Activated CD4-positive, CD25-positive, alpha-beta regulatory T cell (primary cell): ENCODE measurements at regions not wholly inside any gene's neighbourhood (a gene's known extent, or its start where the extent isn't known, plus 50 kb on each side); places are given as distances from the start of the nearest gene placed in this dataset.
"Not testable (repeated sequence)": the region's sequence is repeated elsewhere in the genome, so short reads cannot be mapped to it uniquely, and the experiment has no call there.

ENCODE experiments used
- DNase-seq, 4 experiments: peaks; one replicate each; lab custom pipeline; 2025; lab: John Stamatoyannopoulos, UW

DNA sequence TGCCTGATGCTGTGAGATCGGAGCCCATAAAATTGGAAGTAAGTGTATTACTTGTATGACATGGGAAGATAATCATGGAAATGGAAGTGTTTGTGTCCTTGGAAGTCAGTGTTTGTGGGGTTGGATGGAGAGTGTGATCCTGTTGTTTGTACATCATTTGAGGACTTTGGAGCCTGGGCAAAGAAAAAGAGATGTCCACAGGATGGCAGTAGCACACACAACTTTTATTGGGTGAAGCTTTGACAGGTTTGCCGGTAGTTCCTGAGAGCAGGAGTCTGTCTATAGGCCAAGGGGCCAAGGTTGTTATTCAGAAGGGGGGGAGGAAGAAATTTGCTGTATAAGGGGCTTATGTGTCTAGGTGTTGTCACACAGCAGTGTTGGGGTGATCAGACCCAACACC is 533.3 kb downstream of the RPIA start:
- DNase-seq = not testable (repeated sequence)

DNA sequence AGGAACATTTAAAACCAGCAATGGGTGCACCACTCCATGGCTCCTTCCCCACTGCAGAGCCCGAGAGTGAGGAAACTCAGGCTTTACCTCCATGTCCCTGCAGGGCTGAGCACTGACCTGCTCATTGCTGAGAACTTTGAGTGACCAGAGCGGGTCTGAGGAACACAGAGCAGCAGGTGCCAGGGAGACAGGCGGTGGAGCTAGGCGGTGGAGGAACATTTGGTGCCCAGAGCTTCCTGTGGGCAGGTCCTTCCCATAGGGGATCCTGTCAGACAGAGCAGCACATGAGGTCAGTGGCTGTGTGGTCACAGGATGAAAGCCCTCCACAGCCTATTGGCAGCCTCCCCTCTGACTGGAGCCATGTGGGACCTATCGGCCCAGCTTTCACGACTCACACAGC is 538.5 kb downstream of the RPIA start:
- not testable (repeated sequence) for DNase-seq

DNA sequence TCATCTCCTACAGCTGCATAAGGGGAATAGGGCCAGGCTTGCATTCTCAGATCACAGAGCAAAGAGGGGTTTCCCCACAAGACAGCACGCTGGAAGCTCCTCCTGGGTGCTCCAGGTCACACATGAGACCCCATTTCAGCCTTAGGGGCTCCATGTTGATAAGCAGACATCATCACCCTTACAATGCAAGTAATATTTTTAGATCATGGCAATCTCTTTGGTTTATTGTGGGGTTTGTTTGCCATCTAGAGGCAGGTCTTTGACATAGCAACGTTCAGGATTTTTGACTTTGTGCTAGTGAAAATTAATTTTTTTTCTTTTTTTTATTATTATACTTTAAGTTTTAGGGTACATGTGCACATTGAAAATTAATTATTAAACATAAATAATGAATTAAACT is 539.8 kb downstream of the RPIA start:
- not testable (repeated sequence) for DNase-seq

DNA sequence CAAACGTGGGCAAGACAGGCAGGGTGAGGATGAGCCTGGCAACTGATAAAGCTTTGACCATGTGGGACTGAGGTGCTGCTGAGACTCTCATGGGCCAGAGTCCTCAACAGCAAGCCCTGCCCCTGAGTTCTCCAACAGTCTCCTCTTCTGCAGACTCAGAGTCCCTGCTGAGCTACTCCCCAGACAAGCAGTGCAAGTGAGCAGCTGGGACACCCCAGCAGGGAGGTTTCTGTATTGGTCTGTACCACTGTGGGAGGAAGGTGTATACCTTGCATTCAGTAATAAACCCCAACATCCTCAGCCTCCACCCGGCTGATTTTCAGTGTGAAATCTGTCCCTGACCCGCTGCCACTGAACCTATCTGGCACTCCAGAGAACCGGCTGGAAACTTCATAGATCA is 542.5 kb downstream of the RPIA start:
- DNase-seq = not testable (repeated sequence)

DNA sequence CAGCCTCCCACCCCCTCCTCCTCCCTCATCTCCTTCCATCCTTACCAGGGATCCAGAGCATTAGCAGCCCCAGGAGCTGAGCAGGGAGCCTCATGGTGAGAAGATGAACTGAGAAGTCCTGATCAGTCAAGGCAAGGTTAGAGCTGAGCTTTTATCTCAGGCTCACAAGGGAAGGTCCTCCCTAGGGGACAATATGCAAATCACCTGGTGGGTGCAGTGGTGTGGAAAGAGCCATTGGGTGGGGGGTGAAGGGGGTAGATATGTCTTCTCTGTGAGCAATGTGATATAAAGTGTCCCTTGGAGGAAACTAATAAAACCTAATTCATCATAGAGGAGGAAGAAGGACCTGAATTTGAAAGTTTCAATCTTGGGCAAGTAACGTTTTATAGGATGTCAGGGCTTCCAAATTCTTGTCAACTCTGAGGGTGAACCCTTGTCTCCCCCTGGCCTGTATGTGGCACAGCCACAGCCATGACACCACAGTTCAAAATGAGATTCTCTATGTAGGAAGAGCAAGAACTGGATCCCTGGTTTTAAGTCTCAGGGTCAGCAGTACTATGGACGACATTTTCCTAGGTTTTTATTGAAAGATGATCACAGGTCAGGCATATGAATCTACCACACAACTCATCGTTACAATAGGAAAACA is 543.5 kb downstream of the RPIA start:
- DNase-seq = not testable (repeated sequence)

DNA sequence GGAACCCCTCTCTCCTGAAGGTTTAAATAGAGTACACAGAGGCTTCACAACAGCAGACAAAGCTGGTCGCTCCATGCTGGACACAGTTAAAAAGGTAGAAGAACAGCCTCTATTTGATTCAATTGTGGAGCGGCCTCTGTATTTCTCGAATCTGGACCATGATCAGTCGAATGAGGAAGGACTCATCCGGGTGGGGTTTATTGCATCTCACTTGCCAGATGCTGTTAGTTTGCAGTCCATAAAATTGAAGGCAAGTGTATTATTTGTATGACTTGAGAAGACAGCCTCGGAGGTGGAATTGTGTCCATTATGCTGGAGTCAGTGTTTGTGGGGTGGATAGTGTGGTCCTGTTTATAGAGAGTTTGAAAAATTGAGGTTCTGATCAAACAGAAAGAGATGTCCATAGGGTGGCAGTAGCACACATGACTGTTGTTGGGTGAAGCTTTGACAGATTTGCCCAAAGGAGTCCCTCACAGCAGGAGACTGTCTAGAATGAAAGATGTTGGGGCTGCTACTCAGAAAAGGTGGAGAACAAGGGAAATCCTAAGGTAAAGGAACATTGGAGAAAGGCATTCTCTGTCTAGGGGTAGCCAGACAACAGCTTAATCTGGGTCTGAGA is 545.5 kb downstream of the RPIA start:
- DNase-seq = not testable (repeated sequence)

DNA sequence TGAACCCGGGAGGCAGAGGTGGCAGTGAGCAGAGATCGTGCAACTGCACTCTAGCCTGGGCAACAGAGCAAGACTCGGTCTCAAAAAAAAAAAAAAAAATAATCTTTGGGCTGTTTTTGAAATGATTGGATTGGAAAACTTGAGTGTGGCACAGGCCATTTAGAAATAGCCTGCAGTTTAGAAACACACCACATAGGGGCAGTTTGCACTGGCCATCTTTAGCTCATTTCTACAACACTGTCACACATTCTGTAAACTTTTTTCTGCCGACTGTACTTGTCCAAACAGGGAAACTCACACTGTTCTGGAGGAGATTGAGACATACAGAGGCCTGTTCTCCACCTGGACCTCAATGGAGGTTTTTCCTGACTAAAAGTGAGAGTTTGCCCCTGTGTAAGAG is 546.3 kb downstream of the RPIA start:
- not testable (repeated sequence) for DNase-seq

DNA sequence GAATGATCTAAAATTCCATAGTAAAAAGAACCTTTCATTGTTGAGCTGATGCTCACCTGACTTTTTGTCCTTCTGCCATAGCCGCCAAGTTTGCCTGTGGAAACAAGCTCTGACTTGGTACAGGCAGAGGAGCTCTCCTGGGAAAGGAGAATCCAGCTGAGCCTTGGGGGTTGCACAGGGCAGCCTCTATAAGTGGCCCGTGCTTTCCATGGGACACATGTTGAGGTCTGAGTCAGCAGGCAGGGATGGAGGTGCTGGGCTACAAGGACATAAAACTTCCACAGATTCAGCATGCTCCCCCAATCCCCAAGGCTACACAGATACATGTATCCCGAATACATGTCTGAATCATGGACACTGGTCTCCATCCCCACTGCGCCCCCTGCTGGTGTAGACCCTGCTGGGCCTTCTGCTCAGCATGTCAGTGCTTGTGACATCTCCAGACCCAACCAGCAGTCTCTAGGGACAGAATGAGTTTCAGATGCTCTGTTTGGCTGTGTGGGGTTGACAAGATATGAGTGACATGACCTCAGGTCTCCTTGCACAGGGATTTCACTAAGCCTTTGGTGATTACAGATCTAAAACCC is 551.7 kb downstream of the RPIA start:
- DNase-seq = not testable (repeated sequence)

DNA sequence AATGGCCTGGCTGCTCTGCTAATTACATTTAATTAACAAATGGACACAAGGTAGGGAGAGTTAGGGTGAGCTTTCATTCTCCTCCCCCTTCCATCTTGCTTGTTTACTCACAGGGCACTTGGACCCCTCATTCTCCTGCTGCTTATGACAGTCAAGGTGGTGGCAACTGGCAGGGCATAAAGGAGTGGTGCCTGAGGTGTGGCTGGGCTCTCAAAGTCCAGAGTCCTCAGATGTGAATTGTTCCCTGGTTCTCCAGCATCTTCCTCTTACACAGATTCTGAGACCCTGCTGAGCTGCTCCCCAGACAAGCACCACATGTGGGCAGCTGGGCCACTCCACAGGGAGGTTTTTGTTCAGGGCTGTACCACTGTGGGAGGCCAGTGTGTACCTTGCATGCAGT is 552.9 kb downstream of the RPIA start:
- not testable (repeated sequence) for DNase-seq

DNA sequence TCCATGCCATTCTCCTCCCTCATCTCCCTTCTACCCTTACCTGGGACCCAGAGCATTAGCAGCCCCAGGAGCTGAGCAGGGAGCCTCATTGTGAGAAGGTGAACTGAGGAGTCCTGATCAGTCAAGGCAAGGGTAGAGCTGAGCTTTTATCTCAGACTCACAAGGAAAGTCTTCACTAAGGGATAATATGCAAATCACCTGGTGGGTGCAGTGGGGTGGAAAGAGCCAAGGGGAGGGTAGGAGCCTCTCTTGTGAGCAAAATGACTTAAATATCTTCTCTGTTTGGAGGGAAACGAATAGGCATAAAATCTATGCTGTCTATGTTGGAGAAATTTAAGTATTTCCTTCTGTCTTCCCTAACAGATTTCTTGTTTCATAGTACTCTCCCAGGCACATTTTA is 554.0 kb downstream of the RPIA start:
- DNase-seq = not testable (repeated sequence)

DNA sequence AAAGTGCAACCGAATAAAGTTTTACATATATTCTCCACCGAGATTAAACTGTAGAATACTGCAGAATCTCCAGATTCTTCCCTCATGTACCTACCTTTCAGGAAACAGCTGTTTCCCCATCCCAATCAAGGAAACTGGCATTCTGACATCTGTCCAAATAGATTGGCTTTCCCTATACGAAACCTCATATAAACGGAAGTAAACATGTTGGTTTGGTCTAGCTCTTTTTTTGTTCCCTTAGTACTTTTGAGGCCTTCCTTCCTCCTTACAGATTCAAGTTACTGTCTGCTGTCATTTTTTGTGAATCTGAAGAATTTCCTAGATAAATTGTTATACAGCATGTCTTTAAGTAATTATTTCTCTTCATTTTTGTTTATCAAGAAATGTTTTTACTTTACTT is 554.6 kb downstream of the RPIA start:
- DNase-seq = not testable (repeated sequence)

DNA sequence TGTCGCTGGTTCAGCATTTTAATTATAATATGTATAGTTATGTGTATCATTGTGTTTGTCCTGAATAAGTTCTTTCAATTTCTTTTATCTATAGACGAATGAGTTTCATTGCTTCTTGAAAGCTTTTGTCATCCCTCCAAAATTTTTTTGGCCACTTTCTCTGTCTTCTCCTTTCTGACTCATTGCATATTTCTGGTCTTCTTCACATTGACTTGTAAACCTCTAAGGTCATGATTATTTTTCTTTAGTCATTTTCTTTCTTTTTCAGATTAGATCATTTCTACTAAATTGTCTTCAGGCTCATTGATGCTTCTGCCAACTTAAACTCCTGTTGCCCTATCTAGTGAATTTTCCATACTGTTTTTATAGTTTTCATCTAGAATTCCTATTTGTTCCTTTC is 555.1 kb downstream of the RPIA start:
- DNase-seq = not testable (repeated sequence)

DNA sequence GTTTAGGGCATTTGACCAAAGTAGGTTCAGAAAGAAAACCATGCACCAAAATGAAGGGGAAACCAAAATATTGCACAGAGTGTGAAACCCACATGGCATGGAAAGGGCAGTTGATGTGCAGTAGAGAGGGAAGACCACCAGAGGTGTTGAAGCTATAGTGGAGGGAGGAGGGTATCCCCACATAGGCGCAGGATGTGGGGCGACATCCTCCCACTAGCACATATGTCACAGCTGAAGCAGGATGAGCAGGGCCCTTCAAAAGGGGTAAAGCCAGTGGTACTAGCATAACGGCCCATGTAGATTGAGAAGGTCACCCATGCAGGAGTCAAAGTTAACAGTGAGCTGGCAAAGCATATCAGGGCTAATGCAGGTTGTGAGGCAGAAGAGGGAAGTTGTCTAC is 563.5 kb downstream of the RPIA start:
- DNase-seq = not testable (repeated sequence)

DNA sequence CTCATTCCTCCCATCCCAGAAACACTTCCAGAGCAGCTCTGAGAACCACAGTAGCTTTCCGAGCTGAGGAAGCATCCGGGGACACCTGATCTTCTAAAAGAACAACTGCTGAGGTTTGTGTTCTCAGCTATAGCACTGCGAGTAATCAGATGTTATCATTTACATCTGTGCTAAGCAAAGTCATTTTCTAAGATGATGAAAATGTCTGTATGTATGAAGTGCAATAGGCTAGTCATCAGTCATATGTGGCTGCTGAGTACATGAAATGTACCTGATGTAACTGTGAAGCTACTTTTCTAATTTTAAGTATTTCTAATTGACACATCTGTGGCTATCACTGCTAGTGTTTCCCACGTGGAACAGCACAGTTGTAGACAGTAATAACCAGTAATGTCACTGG is 582.0 kb downstream of the RPIA start:
- DNase-seq = not testable (repeated sequence)

DNA sequence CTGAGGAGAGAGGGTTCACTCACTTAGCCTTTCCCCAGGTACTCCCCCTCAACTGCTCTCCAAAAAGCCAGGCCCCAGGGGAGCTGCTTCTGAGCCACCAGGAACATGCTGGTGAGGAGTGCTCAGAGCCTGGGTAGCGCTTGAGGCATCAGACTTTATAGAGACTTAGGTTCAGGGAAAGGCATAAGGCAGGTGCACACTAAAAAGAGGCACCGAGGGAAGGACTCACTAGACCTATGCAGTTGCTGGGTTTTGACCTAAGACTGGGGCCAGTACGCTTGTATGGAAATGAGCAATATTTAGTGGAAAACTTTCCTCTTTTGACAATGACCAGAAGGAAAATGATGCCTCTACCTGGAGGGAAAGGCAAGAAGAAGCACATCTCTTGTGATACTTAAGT is 589.1 kb downstream of the RPIA start:
- not testable (repeated sequence) for DNase-seq

DNA sequence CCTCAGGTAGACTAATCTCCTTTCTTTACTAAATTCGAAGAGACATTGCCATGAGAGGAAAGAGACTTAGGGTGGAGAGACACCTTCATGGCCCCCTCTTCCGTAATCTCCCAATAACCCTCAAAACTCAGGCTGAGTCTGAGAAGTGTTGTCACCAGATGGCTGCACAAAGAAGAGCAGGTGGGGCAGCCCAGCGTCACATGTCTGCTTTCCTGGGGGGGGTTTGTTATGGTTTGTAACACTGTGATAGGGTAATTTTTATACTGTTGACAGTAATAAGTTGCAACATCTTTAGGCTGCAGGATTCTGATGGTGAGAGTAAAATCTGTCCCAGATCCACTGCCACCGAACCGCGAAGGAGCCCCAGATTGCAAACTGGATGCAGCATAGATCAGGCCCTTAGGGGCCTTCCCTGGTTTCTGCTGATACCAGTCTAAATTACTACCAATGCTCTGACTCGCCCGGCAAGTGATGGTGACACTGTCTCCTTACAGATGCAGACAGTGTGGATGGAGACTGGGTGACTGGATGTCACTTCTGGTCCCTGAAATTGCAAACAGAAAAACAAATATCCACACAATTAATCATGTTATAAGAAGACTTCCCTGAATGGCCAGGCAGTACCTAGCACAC is 595.1 kb downstream of the RPIA start:
- DNase-seq = not testable (repeated sequence)

DNA sequence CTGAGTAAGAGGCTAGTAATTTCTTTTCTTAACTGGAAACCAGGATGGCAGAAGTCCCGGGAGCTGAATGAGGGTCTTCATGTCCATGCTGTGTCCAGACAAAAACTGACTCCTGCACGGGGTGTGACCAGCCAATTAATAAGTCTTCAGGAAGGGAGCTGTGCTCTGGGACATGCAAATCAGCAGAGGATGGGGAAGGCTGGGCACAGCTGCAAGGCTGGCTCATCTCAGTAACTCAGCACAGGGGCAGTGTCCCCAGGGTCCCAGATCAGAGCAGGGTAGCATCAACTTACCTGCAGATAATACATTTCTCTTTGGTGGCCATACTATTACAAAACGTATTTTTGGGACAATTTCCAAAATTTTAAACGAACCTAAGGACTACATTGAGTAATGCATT is 595.6 kb downstream of the RPIA start:
- not testable (repeated sequence) for DNase-seq

DNA sequence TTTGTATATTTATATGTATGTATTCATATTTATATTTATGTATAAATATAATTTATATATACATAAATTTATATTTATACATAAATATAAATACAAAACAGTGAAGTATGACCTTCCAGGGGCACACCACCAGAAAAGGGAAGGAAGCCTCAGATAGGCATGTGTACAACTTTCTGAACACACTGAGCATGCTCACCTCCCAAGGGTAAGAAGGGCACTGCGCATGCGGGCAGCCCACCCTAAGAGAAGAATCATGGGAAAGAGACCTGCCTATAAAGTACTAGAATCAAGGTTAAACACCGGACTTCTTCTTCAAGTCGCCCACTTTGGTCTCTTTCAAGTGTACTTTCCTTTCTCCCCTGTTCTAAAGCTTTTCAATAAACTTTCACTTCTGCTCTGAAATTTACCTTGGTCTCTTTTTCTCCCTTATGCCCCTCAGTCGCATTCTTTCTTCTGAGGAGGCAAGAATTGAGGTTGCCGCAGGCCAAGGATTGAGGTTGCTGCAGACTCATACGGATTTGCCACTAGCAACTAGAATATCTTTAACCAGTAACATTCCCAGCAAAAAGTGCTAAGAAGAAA is 600.3 kb downstream of the RPIA start:
- not testable (repeated sequence) for DNase-seq

DNA sequence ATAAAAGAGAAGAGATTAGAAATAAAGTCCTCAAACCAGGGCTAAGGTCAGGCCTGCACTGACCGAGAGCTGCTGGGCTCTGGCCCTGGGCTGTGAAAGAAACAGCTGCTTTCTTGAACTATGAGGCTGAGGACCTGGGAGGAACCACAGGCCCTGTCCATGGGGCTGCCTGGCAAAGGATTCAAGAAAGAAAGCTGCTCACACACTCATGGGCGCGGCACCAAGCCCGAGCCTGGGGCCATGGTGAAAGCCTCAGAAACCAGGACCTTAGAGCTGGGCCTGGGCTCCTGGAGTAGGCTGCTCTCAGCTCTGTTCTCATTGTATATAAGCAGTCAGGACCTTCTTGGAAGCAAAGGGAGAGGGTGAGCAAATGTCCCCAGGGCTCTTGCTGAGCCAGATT is 601.9 kb downstream of the RPIA start:
- DNase-seq = not testable (repeated sequence)

DNA sequence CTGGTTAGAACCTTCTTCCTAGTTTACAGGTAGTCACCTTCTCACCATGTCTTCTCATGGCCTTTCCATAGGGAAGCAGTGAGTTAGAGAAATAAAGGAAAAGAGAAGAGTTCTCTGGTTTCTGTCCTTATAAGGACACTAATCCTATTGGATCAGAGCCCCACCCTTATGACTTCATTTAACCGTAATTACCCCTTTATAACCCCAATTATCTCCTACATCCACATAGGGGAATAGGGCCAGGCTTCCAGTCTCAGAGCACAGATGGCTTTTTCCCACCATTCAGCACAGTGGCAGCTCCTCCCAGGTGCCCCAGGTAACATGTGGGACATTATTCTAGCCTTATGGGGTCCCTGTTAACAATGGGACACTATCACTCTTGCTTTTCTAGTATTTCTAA is 602.9 kb downstream of the RPIA start:
- not testable (repeated sequence) for DNase-seq

DNA sequence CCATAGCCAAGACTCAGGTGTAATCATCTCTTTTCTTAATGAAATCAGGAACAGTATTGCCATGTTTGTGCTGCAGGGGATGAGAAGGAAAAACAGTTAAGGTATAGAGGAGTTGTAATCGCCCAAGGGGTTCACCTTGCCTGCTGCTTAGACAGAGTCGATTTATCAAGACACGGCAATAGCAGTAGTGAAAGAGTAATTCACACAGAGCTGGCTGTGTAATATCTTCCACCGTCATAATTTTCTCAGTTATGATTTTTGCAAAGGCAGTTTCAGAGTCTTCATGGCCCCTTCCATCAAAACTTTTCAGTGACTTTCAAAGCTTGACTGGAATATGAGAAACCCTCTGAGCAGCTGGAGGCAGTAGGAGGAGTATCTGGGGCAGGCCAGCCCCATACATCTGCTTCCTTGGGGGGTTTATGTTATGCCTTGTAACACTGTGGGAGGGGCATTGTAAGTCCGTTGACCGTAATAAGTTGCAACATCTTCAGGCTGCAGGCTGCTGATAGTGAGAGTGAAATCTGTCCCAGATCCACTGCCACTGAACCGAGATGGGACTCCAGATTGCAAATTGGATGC is 605.4 kb downstream of the RPIA start:
- not testable (repeated sequence) for DNase-seq

DNA sequence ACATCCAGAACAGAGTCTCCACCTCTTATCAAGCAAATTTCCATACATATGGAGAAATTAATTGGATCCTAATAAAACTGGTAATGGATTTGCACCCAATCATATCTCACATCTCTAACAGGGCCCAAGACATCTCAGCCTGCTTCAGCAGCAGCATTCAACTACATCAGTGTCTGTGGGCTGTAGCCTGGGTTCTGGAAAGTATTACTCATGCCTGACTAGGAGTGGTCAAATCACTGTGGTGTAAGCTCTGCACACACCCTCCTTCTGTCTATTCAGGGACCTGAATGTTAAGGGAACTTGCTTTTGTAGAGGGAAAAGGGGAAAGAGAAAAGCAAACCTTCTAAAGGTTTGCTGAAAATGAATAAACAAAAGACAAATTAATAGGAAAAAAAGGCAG is 607.7 kb downstream of the RPIA start:
- DNase-seq = not testable (repeated sequence)
